Eye (tissue), 1 donor: ENCODE measurements at regions not wholly inside any gene's neighbourhood (a gene's known extent, or its start where the extent isn't known, plus 50 kb on each side); places are given as distances from the start of the nearest gene placed in this dataset.
"Not testable (repeated sequence)": the region's sequence is repeated elsewhere in the genome, so short reads cannot be mapped to it uniquely, and the experiment has no call there.

Source experiments
- DNase-seq: peaks from one replicate; pipeline ENCODE4 v3.0.0-alpha.2; 2015

DNA sequence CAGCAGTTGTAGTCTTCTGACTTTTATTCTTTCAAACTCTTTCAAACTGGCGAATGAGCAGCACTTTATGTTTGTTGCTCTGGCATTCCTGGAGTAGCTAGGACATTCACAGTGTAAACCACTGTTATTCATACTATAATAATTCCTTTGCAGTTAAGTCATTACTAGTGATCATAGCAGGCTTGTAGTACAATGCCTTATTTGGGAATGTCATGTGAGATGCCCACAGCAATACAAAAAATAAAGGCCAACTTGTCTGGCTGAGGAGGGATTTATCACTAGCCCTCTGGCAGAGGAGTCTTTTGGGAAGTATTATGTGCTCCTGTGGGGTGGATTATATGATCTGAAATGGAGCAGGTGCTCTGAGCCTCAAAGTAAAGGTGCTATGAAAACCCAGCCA, 197.2 kb downstream of the VGLL3 start:
- DNase-seq: peak; percentile 43

GRCh38 chr3:86792316-86792715, 198.6 kb downstream of the VGLL3 start:
- DNase-seq: no peak

- peak; percentile 44 for DNase-seq
Measured at GRCh38 chr3:86790884-86791549, 199.9 kb downstream of the VGLL3 start.

- no peak for DNase-seq
Measured at GRCh38 chr3:86788371-86788770, 202.6 kb downstream of the VGLL3 start.

- no peak for DNase-seq
Measured at GRCh38 chr3:86787091-86787490, 203.9 kb downstream of the VGLL3 start.

DNA sequence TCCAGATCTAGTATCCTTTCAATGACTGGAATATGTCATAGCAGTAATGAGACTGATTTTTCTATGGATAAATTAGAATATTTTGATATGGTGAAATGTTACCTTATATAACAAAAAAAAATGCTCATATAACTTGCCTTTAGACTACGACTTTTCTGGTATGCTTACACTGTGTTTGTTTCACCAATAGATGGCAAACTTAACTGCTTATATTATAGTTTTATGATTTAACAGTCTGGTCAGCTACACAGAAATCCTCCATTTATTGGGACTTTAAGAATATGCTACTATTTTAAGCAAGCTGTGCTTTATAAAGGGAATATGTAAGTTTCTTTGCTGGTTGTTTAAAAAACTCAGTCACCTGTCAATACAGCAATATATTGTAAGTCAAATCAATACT, 205.6 kb downstream of the VGLL3 start:
- no peak for DNase-seq

GRCh38 chr3:86782866-86783265, 208.1 kb downstream of the VGLL3 start:
- DNase-seq: no peak

DNA sequence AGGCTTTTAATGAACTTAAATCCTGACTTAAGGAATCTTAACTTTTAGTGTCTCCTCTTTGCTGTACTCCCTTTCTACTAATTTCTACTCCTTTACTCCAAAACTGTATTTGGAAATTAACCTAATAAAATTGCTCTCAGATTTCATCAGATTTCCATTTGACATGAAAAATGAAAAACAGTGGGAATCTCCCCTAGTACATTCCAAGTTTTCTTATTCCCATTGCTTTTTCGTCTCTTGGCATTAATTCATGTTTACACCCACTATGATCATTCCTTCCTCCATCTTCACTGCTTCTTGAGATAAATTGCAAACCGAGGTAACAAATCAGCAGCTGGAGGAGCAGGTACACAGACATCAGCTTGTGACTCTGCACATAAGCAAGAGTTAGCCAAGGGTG, 208.7 kb downstream of the VGLL3 start:
- DNase-seq: no peak

DNA sequence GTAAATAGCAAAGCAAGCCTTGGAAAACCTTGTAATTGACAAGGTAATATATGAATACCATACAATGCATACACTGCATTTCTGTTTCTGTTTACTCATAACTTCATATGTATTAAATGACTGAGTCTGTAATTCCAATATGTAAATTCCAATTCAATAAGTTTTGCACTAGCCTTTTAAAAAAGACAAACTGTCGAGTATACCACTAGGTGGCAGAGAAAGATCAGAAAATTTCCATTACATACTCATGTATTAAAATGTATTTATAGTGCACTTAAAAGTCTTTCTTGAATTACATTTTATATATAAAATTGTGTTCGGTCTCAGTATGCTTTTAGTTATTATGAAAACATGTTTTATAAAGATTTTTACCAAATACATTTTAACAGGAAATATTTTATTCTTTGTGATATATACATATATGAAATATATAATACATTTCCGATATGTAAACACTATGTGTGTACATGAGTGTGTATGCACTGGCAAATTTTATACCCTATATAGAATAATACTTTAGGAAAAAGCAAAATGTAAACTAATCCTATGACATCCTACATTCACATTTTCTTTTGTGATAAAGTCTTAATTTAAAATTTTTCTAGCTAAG, 216.8 kb downstream of the VGLL3 start:
- DNase-seq: peak; percentile 79

DNA sequence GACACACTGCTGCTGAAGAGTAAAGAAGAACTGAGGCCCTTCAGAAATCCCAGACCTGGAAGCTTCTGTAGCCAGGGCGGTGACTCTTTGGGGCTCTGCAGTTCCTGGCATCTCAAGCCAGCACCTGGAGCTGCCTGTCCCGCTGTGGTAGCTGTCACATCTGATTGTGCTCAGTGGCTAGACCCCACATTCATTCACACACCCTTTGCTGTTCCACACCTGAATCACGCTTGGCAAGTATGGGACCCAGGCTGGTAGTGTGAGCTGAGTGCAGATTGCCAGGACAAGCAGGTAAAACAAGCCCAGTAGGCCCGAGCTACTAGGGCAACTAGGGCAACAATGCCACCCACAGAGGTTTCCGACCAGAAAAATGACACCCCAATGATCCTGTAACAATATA, 218.2 kb downstream of the VGLL3 start:
- DNase-seq: no peak

DNA sequence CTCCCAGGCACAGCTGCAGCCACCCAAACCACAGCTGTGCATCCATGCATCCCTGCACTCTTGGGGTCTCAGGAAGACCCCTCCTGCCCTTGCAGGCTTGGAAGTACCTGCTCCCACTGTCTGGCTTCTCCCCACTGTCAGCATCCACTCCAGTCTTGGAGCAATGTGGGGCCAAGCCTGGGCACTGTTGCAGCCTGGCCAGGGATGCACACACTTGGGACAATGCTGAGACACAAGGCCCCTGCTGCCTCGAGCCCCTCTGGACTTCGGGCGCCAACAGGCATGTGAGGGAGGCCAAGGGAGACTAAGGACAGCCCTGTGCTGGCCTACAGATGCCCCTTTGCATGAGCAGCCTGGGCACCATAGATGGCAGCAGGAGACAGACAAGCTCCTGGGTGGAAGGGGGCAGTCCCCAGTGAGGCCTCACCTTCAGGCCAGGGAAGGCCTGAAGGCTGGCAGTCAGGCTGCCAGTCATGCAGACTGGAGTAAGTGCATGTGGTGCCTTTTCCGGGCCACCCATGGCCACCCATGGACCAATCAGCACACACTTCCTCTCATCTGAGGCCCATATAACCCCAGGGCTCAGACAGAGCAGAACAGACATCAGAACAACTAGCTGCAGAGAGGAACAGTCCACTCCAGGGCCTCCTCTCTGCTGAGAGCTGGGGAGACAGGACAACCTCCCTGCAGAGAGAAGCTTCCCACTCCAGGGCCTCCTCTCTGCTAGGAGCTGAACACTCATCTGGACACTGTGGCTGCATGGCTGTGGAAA, 219.0 kb downstream of the VGLL3 start:
- DNase-seq: no peak

- no peak for DNase-seq
Measured at GRCh38 chr3:86766331-86766730, 224.6 kb downstream of the VGLL3 start.

- not testable (repeated sequence) for DNase-seq
Measured at GRCh38 chr3:86757322-86758179, 233.4 kb downstream of the VGLL3 start.

DNA sequence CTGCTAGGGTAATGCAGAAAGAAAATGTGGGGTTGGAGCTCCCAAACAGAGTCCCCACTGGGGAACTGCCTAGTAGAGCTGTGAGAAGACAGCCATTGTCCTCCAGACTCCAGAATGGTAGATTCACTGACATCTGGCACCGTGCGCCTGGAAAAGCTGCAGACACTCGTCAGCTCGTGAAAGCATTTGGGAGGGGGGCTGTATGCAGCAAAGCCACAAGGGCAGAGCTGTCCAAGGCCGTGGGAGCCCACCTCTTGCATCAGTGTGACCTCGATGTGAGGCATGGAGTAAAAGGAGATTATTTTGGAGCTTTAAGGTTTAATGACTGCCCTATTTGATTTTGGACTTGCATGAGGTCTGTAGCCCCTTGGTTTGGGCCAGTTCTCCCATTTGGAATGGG, 242.9 kb downstream of the VGLL3 start:
- DNase-seq: no peak

GRCh38 chr3:86744051-86744450, 246.9 kb downstream of the VGLL3 start:
- peak; percentile 59 for DNase-seq

DNA sequence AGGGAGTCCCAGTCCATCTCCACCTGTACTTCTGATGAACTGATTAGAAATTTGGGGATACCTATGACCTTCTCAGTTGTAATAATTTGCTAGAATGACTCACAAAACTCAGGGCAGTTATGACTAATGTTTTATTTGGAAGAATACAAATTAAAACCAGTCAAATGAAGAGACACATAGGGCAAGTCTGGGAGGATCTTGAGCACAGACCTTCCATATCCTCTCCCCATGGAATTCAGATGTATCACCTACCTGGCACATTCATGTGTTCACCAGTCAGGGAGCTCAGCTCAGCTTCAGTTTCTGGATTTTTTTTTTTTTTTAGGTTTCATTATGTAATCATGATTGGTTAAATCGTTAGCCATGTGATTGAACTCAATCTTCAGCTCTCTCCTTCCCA, 247.7 kb downstream of the VGLL3 start:
- DNase-seq: no peak

- no peak for DNase-seq
Measured at GRCh38 chr3:86740751-86741150, 250.2 kb downstream of the VGLL3 start.

GRCh38 chr3:86739244-86739643, 251.7 kb downstream of the VGLL3 start:
- DNase-seq: no peak

GRCh38 chr3:86738684-86739083, 252.3 kb downstream of the VGLL3 start:
- DNase-seq: no peak

DNA sequence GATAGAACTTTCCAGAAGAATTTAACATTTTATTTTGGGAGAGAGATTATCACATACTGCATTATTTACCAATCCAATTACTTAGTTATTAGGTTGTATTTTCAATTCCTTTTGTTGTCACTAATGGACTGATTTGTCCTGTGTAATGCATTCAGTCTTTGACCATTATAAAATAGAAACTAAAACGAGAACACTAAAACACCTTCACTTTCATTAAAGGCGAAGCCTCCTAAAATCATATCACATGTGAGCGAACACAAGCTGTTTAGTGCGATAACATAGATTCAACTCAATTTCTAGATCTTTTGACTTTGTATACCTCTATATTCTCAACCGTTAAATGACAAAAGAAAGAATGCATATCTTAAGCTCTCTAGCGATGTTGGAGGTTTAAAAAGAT, 253.4 kb downstream of the VGLL3 start:
- DNase-seq: no peak

DNA sequence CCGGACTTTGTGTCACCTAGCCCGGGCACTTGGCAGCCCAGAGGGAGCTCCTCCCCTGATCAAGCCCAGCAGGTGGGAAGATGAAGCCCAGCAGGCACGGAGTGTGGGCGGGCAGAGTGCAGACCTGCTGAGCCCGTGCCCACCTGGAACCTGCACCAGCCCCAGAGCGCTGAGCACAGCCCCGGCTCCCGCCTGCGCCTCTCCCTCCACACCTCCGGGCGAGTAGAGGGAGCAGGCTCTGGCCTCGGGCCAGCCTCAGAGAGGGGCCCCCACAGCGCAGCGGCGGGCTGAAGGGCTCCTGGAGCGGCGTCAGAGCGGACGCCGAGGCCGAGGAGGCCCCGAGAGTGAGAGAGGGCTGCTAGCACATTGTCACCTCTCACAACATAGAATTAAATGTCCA, 257.7 kb downstream of the VGLL3 start:
- DNase-seq: no peak

DNA sequence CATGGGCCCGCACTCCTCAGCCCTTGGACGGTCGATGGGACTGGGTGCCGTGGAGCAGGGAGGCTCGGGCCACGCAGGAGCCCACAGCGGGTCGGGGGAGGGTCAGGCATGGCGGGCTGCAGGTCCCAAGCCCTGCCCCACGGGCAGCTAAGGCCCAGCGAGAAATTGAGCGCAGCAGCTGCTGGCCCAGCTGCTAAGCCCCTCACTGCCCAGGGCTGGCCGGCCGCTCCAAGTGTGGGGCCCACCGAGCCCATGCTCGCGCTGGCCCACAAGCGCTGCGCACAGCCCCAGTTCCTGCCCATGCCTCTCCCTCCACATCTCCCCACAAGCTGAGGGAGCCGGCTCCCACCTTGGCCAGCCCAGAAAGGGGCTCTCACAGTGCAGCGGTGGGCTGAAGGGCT, 259.4 kb downstream of the VGLL3 start:
- no peak for DNase-seq

DNA sequence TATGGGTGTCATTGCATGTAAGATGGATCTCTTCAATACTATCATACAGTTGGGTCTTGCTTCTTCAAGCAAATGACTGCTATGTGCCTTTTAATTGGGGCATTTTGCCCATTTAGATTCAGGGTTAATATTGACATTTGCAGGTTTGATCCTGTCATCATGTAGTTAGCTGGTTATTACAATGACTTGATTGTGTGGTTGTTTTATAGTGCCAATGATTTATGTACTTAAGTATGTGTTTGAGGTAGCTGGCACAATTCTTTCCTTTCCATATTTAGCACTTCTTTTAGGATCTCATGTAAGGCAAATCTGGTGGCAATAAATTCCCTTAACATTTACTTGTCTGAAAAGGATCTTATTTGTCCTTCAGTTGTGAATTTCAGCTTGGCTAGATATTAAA, 267.5 kb downstream of the VGLL3 start:
- DNase-seq: no peak
